ENCODE measurements at regions not wholly inside any gene's neighbourhood (a gene's known extent, or its start where the extent isn't known, plus 50 kb on each side); places are given as distances from the start of the nearest gene placed in this dataset.
A peak's percentile ranks its signal among the peaks of the same experiment; 100 is the strongest.

DNA sequence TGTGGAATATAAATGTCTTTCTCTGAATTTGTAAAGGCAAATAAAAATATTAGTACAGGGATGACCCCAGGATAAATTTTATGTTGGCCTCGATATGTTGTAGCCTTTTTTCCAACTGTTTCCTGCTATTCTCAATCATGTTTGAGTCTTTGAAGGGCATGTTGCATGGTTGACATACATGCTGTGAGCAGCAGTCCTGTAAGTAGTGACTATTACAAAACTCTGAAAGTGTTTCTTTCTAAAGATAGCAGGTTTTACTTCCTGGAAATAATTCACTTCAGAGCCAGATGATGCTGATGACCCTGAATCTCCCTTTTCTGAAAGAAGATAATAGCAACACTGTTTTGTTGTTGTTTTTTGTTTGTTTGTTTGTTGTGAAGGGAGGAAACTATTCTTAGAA lies 393.0 kb upstream of the GNPDA2 start:
- DNase-seq (ENCODE audit: low read depth in 3 of 3, low spot score in 2 of 3), result no peak

DNA sequence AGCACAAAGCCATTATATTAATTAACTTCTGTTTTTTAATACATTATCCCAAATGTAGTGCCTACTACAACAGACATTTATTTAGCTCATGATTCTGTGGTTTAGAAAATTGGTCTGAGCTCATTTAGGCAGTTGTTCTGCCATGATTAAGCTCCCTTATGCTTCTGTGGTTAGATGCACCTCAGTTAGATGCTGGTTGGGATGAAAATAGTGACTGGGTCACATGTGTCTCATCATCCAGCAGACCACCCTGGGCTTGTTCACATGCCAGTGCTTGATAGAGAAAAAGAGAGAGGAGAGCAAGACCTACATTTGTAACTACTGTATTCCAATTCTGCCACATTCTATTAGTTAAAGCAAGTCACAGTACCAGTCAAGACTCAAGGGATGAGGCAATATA lies 376.4 kb upstream of the GNPDA2 start:
- no peak for DNase-seq (ENCODE audit: low read depth in 3 of 3, low spot score in 2 of 3)

DNA sequence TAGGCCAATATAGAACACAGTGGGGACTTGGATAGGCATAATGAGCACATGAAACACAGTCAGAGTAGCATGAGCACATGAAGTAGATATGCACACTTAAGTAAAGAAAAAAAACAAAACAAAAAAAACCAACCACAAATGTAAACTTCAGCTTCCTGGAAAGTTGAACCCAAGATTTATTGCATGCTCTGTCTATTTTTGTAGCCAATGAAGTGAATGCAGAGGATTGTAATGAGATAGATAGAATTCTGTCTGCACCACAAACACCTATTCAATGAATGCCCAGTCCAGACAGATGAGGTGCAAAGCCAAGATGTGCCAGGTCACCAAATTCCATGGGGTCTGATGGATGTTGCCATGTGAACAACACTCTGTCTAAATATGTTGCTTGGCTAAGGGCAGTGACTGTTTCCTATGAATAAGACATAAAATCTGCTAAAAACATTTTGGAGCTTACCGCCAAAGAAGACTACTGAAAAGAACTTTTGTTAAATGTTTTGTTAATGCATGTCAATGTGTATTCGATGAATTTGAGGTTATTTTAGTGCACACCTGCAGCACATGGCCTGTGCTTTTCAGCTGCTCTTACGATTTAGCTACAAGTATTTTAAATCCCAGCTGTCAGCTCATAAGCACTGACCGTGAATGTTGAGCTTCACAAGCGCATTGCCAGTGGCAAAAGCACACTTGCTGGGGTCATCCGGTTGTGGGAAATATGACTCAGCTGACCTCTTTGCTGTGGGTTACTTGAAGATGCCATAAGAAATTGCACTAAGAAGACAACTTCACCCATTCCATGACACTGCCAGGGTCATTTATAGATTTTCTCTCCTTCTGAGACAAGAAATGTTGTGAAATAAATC lies 374.8 kb upstream of the GNPDA2 start:
- DNase-seq (ENCODE audit: low read depth in 3 of 3, low spot score in 2 of 3), result no peak

DNA sequence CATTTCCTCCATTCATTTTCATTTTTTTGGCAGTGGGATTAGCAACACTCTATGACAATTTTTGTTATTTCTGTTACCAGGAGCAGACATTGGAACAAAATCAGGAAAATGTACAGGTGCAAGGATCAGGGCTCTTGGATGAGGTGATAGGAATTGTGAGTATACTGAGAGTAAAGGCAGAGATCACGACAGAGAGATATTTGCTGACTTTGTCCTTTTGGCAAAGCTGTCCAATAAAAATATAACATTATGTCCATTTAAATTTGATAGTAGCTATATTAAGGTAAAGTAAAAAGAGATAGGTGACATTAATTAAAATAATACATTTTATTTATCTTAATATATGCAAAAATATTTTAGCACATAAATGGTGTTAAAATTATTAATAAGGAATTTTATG lies 373.1 kb upstream of the GNPDA2 start:
- no peak for DNase-seq (ENCODE audit: low read depth in 3 of 3, low spot score in 2 of 3)

DNA sequence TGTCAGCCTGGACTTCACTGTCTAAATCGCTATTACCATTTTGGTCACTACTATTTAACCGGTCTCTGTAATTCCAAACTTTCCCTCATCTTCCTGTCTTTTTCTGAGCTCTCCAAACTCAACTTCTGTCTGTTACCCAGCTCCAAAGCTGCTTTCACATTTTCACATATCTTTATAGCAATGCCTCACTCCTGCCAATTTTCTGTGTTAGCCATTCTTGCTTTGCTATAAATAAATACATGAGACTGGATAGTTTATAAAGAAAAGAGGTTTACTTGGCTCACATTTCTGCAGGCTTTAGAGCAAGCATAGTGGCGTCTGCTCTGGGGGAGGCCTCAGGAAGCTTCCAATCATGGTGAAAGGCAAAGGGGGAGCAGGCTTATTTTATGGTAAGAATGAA lies 368.3 kb upstream of the GNPDA2 start:
- no peak for DNase-seq (ENCODE audit: low read depth in 3 of 3, low spot score in 2 of 3)

DNA sequence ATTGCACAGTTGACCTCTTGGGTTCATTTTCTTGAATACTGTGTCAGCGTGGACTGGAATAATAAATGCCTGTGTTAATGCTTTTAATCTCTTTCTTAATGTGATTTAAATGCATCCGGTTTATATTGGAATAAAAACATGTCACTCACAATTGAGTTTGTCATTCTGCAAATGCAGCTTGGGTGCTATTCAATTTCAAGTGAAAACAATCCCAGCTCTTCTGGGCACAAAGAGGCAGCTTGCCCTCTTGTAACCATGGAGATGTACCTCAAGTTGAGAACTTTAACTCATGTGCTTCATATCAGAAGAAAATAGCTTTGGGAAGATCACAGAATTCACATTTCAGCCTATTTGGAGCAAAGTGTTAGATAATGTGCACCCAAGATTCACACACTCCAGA lies 355.7 kb upstream of the GNPDA2 start:
- no peak for DNase-seq (ENCODE audit: low read depth in 3 of 3, low spot score in 2 of 3)

DNA sequence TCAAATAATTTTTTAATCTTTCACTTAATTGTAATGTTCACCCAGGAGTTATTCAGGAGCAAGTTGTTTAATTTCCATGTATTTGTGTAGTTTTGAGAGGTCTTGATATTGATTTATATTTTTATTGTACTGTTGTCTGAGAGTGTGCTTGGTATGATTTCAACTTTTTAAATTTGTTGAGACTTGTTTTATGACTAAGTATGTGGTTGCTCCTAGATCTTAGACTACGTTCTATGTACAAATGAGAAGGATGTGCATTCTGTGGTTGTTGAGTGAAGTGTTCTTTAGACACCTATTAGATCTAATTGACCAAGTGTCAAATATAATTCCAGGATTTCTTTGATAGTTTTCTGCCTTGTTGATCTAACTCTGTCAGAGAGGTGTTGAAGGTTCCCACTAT lies 353.3 kb upstream of the GNPDA2 start:
- no peak for DNase-seq (ENCODE audit: low read depth in 3 of 3, low spot score in 2 of 3)

DNA sequence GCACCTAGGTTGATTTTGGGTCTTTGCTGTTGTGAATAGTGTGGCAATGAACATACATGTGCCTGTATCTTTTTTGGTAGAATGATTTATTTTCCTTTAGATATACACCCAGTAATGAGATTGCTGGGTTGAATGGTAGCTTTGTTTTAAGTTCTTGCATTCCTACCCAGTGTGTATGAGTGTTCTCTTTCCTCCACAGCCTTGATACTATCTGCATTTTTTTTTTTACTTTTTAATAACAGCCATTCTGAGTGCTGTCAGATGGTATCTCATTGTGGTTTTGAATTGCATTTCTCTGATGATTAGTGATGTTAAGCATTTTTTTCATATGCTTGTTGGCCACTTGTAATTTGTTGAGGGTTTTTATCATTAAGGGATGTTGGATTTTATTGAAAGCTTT lies 351.8 kb upstream of the GNPDA2 start:
- no peak for DNase-seq (ENCODE audit: low read depth in 3 of 3, low spot score in 2 of 3)

DNA sequence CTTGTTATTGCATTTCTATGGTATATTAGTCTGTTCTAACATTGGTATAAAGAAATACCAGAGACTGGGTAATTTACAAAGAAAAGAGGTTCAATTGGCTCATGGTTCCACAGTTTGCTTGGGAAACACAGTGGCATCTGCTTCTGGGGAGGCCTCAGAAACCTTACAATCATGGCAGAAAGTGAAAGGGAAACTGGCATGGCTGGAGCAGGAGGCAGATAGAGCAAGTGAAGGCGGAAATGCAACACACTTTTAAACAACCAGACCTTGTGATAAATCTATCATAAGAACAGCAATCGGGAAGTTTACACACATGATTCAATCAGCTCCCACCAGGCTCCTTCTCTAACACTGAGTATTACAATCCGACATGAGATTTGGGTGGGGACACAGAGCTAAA lies 346.6 kb upstream of the GNPDA2 start:
- DNase-seq (ENCODE audit: low read depth in 3 of 3, low spot score in 2 of 3), result no peak

DNA sequence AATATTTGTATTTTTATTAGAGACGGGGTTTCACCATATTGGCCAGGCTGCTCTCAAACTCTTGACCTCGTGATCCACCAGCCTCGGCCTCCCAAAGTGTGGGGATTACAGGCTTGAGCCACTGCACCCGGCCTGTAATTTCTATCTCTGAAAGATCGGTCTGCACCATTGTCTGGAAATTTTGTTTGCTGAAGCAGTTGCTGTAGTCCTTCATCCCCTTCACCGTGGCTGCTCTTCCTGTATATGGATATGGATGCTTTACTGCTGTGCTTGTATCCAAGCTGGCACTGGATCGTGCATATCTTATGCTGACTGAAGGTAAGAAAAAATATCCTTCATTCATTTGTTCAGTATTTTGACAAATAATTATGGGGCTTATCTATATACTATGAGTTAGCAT lies 338.4 kb upstream of the GNPDA2 start:
- no peak for DNase-seq (ENCODE audit: low read depth in 3 of 3, low spot score in 2 of 3)

DNA sequence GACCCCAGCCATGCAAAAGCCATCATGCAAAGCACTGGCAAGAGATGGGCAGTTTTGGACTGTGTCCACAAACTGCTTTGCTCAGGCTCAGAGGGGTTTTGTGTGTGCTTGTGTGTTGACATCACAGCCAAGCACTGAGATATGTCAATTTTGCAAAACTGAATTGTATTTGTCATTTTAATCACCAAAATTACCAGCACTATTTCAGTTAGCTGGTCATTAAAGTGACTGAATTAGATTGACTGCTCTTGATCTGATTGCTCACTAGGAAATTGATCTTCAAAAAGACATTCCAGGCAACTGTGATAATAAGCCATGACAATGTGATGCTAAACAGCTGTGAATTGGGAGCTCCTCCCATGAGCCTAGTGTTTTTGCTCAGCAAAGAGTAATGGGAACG lies 337.3 kb upstream of the GNPDA2 start:
- peak in 2 of 3 donors; percentile 36 to 53 for DNase-seq (ENCODE audit: low read depth in 3 of 3, low spot score in 2 of 3)

DNA sequence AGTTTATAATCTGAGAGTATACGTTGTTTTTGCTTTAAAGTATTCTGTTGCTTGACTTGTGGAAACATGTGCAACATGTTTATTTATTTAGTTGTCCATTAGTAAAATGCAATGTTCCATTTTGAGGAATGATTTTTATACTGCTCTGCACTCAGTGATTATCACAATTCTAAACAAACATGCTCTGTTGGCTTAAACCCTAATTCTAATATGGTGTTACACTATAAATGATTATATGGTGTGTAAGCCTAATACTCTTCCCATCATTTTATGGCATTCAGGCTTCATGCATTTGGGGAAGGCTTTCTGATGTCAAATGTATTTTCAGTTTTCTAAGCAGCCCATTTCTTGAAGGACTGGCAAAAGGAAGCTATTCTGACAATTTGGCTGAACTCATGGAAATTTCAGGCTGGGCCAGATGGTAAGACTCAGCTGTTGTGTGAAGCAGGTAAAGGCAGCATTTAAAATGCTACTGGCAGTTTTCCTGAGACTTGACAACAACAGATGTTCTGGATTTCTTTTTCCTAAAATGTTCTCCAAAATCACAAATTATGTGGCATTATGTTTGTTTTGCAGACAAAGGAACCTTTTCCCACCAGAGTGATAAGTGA lies 336.7 kb upstream of the GNPDA2 start:
- DNase-seq (ENCODE audit: low read depth in 3 of 3, low spot score in 2 of 3), result peak in 2 of 3 donors; percentile 12 to 24

DNA sequence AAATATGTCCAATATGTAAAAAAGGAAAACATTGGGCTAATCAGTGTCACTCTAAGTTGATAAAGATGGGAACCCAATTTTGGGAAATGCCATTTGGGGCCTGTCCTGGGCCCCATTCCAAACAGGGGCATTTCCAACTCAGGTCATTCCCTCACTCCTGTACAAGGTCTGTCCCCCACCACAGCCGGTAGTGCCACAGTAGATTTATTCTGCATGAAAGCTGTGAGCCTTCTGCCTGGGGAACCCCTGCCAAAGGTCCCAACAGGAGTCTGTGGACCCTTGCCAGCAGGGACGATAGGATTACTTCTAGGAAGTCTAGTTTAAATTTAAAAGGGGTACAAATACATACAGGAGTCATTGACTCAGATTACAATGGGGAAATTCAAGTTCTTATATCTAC lies 317.6 kb upstream of the GNPDA2 start:
- no peak for DNase-seq (ENCODE audit: low read depth in 3 of 3, low spot score in 2 of 3)

DNA sequence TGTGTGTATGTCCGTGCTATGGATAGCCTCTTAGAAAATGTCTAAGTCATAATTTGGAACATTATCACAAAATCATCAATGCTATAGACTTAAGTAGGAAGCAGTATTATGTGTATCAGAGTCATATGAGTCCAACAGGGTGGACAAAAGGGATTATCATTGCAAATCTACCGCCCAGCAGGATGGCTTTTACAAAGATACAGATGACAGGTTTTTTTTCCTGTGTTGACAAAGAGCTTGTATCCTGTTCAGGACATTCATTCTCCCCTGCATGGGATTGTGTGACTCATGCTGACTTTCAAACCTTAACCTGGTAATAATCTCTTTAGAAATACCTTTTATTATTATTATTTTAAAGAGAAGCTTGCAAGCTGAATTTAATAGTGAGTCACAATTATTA lies 310.3 kb upstream of the GNPDA2 start:
- DNase-seq (ENCODE audit: low read depth in 3 of 3, low spot score in 2 of 3), result no peak

DNA sequence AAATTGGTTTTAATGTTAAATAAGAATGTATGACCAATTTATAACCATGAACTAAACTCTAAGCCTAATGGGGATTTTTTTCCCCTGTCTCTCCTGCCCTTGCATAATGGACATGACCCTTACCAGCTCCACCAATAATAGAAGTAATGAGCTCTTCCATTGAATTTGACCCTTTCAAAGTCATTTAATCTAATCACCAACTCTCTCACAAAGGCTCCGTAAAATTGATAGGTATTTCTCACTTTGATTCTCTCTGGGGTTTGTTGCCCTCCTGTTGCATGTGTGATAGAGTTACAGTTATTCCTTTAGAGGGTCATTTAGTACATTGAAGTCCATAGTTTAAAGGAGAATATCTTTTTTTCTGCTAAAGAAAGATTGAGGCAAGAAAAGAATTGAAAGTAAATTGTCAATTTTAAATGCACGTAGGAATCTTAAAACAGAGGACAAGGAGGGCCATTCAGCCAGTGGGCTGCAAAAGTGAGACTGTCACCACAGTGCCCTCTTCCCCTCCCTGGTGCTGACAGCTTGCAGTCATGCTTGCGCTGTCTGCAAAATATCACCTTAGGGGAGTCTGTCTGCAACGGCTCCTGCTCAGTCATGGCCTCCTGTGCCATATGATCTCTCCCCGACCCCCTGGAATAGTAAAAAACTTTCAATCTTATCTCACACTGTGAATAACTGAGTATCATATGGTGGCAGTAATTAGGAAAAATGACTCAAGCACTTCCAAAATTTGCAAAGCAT lies 307.5 kb upstream of the GNPDA2 start:
- DNase-seq (ENCODE audit: low read depth in 3 of 3, low spot score in 2 of 3), result no peak

DNA sequence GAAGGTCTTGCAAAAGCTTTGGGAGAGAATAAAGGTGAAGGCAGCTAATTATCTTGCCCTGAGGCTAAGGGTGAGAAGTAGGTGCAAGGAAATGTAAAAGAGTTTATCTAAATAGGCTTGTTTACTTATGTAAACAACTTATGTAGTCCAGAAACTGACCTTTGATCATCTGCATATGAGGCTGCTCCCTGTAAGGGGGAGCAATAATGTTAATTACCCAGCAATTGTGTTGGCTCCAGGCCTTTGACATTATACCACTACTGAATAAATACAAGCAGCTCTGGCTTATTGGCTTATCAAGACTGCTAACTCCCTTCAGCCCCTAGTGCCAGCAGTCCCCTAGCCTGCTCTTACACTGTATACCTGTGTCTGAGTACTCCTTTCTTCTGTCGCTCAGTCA lies 303.7 kb upstream of the GNPDA2 start:
- no peak for DNase-seq (ENCODE audit: low read depth in 3 of 3, low spot score in 2 of 3)

DNA sequence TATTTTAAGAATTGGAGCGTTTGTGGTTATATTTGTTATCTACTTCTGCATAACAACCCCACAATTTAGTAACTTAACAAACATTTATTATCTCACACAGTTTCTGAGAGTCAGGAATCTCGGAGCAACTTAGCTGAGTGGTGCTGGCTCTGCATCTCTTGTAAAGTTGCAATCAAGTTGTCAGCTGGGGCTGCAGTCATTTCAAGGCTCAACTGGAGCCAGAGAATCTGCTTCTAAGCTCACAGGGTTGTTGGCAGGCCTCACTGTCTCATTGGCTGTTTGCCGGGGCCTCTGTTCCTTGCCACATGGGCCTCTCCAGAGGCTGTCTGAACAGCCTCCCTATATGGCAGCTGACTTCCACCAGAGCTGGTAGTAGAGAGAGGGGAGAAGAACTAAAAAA lies 281.2 kb upstream of the GNPDA2 start:
- no peak for DNase-seq (ENCODE audit: low read depth in 3 of 3, low spot score in 2 of 3)

DNA sequence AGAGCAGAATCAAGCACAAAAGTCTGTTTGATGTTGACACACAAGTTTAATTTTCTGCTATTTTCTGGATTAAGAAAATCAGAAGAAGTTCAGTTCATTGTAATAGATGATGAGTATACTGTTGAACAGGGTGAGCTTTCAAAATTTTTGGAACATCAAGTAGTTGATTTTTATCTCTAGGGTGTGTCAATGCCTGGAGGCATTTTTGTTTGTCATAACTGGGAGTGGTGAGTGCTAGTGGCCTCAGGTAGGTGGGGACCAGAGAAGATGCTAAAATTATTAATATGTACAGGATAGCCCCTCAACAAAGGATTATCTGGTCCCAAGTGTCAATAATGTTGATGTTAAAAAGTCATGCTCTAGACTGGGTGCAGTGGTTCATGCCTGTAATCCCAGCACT lies 279.7 kb upstream of the GNPDA2 start:
- no peak for DNase-seq (ENCODE audit: low read depth in 3 of 3, low spot score in 2 of 3)

DNA sequence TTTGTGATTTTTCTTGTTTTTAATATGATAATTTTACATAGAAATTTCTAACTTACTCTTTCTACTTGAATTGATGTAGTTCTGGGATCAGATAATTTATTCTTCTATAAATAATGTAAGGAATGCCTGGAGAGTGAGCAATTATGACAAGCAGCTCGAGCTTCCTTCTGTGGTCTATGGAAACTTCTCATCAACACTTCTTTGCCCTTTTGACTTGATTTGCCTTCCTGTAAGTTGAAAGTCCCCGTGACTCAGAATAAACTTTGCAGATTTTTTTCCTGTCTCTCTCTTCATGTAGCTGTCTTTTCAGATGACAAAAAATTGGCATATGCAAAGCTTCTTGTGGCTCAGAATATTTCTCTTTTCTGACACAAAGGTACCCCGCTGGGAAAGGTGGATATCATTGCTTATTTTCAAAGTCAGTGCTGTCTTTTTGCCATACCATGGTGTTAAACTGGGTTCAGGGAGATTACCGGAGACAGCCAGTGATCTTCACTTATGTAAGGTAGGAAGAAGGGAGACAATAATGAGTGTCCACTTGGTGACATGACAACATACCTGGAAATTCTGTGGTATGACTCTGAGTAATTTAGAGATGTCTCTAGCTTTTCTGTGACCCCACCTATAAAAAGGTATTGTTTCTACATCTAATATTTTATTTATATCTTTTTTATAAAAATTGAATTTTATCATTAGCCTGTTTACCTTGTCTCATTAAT lies 278.6 kb upstream of the GNPDA2 start:
- DNase-seq (ENCODE audit: low read depth in 3 of 3, low spot score in 2 of 3), result no peak

DNA sequence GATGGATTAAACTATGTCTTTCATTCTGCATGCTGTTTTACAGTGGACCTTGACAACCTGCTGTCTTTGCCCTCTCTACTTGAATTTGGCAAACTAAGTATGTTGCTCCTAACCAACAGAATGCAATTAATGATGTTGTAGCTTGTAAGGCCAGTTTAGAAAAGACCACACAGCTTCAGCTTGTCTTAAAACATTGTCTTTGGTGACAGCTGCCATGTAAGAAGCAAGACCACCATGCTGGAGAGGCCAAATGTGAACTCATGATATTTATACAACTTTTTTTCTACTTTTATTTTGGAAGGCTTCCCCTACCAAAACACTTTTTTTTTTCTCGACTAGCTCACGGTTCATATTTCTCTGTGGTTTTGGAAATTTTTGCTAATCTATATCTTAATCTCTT lies 278.0 kb upstream of the GNPDA2 start:
- DNase-seq (ENCODE audit: low read depth in 3 of 3, low spot score in 2 of 3), result no peak

DNA sequence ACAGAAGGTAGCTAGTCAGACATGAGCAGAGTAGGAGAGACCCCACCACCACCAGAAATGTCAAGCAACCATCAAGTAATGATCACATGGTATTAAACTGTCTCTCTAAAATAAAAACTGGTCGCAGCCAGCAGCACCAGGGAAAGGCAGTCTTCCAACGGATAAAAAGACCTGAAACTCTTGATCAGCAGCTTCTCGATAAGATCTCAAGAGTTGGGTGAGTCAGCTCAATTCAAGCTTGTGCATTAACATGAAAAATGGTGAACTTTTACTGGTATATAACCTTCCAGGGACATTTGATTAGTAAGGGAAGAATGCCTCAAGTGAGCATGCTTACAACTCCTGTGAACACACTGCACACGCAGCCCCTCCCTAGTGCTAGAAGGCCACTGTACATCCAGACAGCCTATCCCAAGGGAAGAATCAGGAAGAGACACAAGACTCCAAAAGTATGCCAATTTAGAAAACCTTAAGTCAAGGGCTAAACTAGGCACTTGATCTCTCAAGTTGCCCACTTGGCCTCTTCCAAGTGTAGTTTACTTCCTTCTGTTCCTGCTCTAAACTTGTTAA lies 270.0 kb upstream of the GNPDA2 start:
- DNase-seq (ENCODE audit: low read depth in 3 of 3, low spot score in 2 of 3), result no peak
